Fibroblast of peridontal ligament (primary cell): ENCODE measurements at regions not wholly inside any gene's neighbourhood (a gene's known extent, or its start where the extent isn't known, plus 50 kb on each side); places are given as distances from the start of the nearest gene placed in this dataset.

Experiments used
- DNase-seq: peaks from one replicate; pipeline ENCODE4 v3.0.0-alpha.2; 2010; ENCODE audit errors: extremely low read depth

DNA sequence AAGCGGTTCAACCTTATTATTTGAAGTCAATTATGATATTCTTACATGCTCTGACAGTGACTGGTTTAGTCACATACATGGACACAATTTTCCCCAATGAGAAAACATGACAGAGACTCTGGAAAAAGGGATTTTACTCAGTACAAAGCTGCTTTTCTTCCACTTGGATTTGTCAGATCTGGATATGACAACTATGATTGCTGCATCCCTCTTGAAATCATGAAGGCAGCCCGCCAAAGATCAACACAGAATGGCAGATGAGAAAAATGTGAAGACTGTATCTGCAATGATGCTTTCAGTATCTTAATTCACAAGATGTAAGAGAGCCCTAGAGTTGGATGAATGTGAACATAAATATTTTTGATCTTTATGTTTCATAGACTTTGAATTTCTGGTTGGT is 439.6 kb downstream of the CDH8 start:
- no peak for DNase-seq

DNA sequence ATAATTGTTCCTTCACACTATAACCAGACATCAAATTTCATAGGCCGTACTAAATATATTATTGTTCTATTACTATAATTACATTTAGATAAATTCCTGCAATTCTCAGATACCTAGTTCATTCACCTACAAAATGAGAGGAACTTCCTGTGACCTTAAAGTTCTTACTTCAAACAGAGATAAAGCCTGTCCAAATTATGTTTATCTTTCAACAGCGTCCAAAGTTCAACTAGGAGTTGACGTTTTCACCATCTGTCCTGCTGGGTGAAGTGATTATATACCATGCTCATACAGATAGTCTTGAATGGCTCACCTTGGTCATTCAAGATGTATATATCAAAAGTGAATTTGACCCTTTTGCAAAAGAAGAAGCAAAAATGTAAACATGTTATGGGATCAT is 440.6 kb downstream of the CDH8 start:
- no peak for DNase-seq

GRCh38 chr16:61590577-61590976 is 445.7 kb downstream of the CDH8 start:
- DNase-seq: no peak

GRCh38 chr16:61587526-61587925 is 448.7 kb downstream of the CDH8 start:
- no peak for DNase-seq

- DNase-seq: no peak
Measured at GRCh38 chr16:61581417-61582046, 454.7 kb downstream of the CDH8 start.

DNA sequence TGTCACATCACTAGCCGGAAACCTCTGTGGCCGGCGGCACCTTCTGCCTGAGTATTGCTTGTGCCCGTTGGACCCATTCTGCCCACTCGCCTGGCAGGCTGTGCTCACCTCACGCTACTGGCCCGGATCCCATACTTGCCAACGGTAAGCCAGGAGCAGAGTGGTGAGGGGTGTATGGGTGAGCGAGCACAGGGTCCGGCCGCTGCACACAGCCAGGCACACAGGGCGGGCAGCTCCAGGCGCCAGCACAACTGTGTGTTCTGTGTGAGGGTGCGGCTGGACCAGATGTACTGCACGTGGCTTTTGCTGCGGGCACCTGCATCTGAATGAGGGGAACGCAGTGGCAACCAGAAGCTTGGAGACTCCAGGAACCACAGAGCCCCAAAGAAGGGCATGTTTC is 455.7 kb downstream of the CDH8 start:
- DNase-seq: no peak

DNA sequence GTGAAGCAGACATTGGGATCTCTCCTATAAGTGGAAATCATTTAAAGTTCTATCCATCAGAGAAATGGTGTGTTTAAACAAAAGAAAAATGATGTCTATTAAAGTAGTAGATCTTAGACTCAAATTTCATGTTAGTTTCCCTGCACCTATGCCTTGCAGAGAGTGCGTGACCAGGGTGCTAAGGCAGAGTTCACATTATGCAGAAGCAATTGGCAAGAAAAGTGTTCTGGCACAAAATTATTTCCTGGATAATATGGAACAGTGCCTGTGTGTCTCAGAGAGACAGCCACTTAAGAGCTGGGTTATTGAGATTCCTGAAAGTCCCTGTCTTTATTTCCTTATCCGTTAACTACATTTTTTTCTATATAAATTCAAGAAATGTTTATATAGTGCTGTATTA is 457.0 kb downstream of the CDH8 start:
- DNase-seq: no peak

- DNase-seq: no peak
Measured at GRCh38 chr16:61576476-61576875, 459.8 kb downstream of the CDH8 start.

DNA sequence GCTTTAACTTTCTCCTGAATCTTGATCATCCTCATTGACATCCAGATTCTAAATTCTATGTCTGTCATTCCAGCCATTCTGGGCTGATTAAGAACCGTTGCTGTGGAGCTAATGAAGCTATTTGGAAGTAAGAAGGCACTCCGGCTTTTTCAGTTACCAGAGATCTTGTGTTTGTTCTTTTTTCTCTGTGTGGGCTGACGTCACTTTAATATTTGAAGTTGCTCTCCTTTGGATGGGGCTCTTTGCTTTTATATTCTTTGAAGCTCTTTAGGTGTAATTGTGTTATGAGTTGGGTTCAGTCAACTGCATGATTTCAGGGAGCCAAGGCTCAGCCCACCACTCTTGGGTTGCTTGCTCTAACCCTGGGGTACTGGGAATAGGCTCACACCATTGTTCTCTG is 460.6 kb downstream of the CDH8 start:
- DNase-seq: no peak

DNA sequence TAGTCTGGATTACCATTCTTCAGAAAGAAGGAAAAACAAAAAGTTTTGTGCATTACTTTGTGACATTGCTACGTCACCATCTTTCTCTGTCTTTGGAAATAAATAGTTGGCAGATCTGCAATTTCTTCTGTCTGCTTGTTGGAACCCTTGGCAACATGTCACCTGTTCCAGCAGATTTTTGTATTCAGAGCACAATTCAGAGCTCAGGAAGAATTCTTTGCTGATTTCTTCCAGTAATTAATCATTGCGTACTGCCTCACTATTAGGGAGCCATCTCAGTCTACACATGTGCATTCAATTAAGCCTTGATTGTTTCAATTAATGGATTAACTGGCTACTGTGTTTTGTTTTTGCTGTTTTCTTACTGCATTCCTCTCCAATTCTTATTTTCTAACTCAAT is 467.2 kb downstream of the CDH8 start:
- DNase-seq: no peak

- DNase-seq: no peak
Measured at GRCh38 chr16:61564716-61565115, 471.5 kb downstream of the CDH8 start.

DNA sequence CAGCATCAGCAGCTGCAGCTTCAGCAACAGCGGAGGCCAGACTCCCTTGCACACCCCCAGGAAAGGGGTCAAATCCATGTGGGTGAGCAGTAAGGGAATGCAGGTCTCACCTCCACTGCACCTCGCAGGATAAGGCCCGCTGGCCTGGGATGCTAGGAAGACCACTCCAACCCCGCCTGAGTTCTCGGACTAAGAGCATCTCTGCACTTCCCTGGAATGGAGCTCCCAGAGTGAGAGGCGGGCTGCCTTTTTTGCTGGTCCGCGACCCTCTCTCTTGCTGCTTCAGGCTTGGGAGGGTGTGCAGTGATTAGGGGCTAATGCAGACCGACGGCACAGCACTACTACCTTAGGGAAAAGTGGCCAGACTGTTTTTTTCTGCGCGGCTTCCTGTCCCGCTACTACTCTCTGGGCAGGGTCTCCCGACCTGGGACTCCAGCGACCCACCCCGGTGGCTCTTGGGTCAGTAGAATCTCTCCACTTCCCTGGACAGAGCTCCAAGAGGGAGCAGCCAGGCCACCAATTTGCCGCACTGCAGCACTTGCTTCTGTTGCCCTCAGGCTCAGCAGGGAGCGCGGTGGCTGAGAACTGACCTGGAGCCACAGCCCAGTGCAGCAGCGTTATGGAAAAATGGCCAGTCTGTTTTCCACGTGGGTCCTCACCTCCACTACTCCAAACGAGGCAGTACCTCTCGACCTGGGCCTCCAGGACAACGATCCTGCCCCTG is 480.4 kb downstream of the CDH8 start:
- DNase-seq: no peak

- DNase-seq: no peak
Measured at GRCh38 chr16:61549327-61549726, 486.9 kb downstream of the CDH8 start.

DNA sequence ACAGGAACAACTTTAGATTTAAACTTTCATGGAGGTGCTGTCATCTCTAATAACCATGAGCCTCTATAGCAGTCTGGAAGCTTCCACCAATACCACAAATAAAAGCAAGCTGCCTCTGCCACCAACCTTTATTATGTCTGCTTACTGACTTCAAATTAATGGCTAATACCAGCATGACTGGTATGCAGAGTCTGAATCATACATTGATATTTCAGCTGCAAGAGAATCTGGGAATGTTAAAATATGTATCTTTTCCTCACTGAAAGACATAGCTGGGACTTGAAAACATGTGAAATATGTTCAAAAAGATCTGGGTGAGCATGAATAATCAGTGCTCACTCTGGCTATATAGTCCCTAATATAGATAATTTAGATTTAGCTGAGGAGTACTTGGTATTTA is 488.6 kb downstream of the CDH8 start:
- no peak for DNase-seq

DNA sequence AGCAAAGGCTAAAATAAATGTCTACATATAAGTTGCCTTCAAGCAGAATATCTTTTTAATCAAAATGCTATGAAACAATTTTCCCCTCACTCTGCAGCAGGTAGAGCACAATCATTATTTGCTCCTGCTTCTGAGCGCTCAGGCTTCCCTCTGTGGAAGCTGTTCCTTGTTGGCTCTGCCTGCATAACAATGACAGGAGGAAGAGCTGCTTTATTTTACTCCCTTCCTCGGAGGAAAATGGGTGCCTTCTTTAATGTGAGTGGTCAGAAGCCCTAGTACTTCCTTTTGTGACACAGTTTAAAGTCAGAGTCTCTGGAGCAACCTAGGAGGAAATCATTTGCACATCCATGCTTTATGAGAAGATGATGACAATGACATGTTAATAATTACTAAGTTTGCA is 492.1 kb downstream of the CDH8 start:
- DNase-seq: no peak

DNA sequence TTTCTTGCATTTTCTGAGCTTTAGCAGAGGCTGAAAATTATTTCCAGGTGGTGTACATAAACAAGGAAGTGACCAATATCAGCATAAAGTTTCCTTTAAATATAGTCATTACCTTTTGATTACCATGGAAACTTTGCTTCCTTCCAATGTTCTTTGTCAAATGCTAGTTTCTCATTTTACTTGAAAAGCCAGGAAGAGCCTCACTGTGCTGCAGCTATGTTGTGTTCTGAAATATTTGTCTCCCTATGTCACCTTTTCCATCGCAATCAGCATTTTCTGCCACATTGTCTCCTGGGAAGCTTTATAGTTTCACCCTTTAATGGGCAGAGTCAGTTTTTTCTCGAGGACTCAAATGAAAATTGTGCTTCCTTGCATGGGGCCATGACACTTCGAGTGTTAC is 496.0 kb downstream of the CDH8 start:
- DNase-seq: no peak

GRCh38 chr16:61530697-61531096 is 505.5 kb downstream of the CDH8 start:
- no peak for DNase-seq

- no peak for DNase-seq
Measured at GRCh38 chr16:61500851-61501250, 535.4 kb downstream of the CDH8 start.

DNA sequence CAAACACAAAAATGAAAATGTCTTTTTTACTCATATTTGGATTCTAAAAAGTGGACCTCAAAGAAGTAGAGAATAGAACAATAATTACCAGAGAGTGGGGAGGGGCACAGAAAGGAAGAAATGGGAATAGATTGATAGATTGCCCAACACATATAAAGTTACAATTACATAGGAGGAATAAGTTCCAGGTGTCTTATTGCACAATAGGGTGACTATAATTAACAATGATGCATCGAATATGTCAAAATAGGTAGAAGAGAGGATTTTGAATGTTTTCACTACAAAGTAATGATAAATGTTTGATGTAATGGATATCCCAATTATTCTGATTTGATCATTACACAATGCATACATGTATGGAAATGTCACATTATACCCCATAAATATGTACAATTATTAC is 556.0 kb downstream of the CDH8 start:
- no peak for DNase-seq

- no peak for DNase-seq
Measured at GRCh38 chr16:61471737-61472136, 564.5 kb downstream of the CDH8 start.

GRCh38 chr16:61471023-61471422 is 565.2 kb downstream of the CDH8 start:
- no peak for DNase-seq

DNA sequence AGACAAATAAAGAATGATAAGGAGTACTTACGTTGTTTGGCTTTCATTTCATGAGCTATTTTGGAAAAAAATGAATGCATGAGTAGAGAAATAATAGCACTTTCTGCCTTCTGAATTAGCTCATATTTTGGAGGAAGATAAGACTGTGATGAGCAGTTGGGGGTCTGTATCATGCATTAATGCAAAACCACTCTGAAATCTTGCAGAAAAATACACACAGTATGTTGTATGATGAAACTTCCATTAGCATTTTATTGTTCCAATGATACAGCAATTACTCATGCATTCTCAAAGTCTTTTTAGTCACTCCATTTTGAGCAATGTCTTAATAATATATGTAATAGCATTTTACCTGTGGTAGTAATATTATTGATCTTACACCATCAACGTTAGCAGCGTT is 571.0 kb downstream of the CDH8 start:
- DNase-seq: no peak

DNA sequence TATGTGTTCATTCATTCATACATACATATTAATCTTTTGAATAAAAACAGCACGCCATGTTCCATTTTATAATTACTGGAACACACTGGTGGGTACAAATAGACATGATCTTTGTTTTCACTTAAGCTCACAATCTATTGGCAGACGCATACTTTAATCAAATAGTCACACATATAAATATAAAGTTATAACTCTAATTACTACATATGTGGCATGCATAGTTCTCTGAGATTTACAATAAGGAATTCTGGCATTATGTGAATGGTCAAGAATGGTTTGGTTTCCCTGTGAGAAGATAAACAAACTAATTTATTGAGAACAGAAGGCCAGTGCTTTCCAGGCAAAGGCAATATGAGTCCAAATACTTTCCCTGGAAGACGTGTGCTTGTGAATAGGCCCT is 576.2 kb downstream of the CDH8 start:
- DNase-seq: no peak

GRCh38 chr16:61435346-61435745 is 600.9 kb downstream of the CDH8 start:
- no peak for DNase-seq
